NCI-H2171 treated with DMSO at 0.1 percent for 48 hours (cell line): ENCODE measurements at regions not wholly inside any gene's neighbourhood (a gene's known extent, or its start where the extent isn't known, plus 50 kb on each side); places are given as distances from the start of the nearest gene placed in this dataset.
A peak's percentile ranks its signal among the peaks of the same experiment; 100 is the strongest.
"Not testable (repeated sequence)": the region's sequence is repeated elsewhere in the genome, so short reads cannot be mapped to it uniquely, and the experiment has no call there.

ENCODE experiments used
- DNase-seq: peaks from one replicate; lab custom pipeline; 2025; lab: John Stamatoyannopoulos, UW

DNA sequence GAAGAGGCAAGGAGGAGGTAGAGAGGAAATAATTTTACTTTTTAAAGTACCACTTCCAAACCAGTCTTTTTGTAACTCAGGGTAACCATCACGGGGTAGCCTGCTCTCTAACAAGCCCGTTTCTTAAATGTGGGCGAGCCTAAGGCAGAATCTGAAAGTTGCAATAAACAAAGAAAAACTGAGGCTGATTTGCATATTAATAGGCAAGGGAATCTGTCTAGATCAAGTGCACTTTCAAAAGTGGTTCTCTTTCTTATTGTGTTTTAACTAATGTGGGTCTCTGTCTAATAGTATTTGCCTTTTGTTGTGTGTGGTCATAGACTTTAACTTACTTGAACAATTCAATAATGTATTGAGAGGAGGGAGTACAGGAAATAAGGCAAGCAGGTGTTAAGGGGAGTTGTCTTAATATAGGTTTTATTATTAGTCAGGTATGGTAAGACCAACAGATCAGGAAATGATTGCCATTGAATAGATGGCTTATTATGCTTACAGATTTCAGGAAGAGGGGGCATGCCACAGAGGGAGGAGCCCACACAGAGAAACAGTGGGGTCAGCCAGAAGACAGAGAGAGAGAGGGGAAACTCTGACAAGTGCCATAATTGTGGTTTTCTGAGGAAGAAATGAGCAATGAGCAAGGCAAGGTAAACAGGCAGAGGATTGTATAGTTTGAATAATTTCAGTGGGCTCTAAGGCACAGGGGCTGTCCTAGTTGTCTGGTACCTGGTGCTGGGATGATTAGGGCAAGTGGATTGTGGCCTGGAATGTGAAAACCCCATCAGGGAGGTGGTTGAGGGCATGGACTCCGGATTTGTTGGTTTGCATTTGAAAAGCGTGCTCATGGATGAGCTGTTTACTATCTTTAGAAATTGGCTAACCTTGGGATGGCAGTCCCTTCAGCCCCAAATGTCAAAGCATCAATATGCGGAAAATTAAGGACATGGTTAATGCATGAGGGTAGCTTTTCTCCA lies 237.2 kb downstream of the TOX3 start:
- no peak for DNase-seq

DNA sequence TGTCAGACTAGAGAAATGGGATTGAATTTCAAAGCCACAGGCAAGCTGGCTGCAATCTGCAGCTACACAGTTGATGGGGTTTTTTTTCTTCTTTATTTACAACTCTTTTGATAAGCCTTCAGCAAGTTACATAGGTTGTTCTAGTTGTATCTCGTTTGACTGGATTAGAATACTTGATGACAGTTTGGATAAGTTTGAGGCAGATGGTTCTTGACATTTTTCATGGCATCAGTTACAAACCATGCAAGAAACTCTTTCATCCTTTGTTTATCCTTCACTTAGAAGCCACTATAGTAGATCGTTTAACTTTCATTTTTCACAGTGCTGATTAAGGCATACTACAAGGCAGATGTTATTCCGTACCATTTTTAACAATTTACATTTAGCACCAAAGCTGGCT lies 238.9 kb downstream of the TOX3 start:
- peak; percentile 96 for DNase-seq

DNA sequence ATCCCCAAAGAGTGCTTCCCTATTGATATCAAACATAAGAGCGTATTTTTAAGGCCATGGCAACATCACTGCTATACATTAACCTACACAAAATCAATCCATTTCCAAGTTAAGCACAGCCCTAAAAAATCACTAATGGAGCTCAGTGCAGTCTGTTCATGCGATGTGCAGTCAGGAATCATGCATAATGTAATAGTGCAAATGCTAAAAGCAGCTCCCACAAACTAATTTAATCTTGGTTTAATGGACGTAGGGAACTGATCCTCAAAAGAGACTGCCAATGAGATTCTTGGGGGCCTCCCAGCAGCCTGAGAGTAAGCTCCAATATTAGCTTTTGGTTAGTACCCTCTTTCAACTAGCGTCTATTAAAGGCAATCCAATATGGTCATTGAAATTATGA lies 245.9 kb downstream of the TOX3 start:
- DNase-seq: no peak

DNA sequence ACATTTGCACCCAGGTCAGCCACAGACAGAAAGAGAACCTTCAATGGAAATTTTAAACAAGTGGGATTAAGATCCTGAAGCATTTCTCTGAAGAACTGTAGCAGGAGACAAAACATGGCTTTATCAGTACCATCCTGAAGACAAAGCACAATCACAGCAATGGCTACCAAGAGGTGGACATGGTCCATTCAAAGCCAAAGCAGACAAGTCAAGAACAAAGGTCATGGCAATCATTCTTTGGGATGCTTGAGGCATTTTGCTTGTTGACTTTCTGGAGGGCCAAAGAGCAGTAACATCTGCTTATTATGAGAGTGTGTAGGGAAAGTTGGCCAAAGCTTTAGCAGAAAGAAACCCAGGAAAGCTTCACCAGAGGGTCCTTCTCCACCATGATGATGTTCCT lies 248.2 kb downstream of the TOX3 start:
- no peak for DNase-seq

DNA sequence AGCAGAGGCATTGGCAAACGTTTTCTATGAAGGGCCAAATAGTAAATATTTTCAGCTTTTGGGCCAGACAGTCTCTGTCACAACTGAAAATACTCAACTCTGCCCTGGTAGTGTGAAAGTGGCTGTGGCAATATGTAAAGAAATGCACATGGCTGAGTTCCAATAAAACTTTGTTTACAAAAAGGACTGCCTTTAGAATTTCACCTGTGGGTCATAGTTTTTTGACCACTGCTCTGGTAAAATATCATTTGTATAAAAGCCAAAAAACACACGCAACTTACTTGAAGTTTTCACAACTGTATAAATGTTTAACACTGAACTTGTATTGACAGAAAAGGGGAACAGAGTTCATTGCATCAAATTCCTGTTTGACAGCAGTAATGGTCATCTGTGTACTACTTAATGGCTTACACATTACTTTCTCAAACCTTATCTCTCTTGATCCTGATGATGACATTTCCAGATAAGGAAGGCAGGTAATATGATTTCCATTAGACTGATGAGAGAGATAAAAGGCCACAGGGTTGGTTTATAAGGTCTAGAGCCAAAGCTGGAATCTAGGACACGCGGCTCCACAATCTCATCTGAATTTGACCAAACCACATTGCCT lies 250.1 kb downstream of the TOX3 start:
- DNase-seq: not testable (repeated sequence)

DNA sequence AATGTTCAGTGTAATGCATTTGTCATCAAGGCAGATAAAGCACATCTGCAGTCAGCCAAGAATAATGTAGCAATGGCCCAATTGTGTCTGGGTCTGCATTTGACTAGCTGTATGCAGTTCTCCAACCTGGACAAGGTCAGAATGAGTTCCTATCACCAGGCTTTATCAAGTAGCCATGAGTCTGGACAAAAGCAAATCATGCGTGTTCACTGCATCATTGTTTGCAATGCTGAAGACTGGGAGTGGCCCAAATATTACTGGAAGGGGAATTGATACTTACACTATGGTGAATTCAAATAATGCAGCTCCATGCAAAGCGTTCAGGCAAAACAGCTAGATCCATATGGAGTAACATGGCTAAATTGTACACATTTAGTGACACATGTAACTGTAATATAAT lies 250.9 kb downstream of the TOX3 start:
- DNase-seq: no peak

DNA sequence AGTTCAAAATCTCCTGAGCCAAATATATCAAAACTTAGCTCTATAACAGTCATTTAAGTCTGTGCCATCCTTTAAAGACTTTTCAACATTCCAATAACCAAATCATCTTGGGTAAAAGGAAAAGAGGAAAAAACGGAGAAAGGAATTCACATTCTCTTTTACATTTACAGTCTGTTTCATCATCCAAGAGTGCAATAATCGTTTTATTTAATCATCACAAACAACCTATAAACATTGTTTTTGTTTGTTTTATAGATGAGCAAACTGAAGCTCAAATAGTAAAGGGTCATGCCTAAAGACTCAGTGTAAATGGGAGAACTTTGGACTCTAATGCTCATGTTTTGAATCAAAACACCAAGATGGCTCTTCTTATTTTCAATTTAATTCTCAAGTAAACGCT lies 252.3 kb downstream of the TOX3 start:
- no peak for DNase-seq

DNA sequence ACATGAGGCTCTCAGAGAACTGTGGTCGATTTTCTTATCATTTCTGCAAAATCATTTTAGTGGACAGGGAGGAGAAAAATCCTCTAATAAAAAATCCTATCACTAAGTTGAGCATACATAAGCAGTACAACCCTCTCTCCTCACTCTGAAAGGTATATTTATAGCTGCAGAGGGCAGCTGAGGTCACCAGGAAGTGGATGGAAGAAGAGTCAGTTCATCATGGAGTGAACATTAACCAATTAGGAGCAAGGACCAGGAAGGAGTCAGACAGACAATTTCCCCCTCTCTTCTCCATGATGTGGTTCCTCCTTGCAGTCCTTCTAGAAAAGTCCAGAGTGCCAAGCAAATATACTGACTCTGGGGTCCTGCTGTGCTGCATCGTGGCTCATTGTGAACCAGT lies 253.7 kb downstream of the TOX3 start:
- no peak for DNase-seq

DNA sequence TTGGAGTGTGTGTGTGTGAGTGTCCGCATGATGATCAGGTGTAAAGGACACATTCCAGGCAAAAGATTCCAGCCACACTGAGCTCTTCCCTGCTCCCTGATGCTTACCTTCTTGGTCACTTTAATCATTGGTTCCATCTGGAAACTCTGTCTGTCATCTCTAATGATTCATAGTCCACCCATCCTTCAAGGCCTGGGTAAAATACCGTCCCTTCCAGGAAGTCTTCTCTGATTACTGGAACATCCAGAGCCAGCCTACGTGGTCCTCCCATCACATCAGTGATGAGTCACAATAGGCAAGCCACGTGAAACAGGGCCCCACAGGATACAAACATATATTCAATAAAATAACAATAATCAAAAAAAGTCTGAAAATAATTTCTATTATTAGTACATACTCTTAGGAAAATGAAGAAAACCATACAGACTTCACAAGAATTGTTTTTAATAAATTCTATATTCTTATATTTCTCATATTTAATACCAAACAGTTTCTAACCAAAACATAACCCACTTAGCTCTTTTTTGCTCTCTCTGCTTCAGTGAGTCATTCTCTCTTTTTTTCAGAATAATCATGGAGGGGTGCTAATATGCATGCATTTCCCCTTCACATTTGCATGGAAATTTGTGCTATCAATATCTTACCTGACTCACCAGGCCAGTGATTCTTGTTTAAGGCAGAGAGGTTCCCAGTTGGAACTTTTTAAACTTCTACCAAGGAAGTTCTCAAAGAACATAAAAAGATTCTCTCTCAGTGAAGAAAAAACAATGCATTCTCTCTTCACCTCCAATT lies 263.2 kb downstream of the TOX3 start:
- DNase-seq: no peak

DNA sequence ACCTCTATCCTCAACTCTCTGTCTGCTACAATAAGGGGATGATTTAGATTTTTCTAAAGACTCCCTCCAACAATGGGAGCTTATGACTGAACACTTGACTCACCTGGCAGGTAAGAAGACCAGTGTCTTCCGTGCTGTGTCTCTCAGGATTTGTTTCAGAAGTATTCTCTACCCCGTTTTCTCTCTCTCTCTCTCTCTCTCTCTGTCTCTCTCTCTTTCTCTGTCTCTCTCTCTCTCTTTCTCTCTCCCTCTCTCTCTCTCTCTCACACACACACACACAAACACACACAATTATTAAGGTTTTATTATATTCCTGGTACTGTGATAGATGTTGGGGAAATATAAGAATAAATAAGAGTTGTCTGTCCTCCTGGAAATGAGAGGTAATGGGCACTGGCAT lies 263.9 kb downstream of the TOX3 start:
- DNase-seq: no peak

DNA sequence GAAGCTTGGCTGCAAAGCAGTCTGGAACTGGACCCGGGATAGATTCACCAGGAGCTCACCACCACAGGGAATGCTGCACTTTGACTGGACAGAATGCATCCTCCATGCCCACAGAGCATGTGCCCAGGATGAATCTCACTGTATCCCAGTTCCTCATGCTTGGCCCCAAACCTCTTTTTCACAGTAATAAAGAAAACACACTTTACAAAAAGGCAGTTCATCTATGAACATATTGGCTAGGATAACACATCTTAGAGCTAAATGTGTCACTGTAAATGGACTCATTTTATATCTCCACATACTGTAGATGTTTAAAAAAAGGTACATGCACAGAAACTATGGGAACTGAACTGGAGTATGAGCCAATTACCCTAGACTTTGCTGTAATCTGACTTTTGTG lies 266.9 kb downstream of the TOX3 start:
- DNase-seq: no peak

DNA sequence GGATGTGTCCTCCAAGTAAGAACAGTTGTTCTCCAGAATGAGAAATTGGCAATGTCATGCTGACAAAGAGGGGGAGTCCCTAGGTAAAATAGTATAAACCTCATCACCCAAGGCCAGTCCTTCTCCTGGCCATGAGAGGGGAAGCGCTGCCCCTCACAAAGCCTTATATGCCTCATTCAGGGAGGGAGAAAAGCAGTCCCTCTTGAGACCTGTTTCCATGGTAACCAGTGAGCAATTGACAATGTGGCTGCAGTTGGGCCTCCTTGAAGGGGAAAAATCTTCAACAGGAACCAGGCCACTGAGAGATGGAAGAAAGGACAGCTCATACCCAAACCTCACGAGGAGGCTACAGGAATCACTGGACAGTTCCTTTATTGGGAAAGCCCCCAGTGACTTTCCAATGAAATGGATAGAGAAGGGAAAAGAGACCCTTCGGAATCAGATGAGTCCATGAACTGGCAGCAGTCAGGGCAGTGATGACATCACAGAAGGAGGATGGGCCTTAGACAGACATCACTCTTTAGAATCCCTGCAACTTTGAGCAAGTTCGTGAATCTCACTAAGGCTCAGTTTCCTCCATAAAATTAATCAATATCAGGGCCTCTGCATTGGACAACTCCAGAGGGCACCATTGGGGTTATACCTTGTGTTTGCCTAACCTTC lies 275.7 kb downstream of the TOX3 start:
- DNase-seq: no peak

DNA sequence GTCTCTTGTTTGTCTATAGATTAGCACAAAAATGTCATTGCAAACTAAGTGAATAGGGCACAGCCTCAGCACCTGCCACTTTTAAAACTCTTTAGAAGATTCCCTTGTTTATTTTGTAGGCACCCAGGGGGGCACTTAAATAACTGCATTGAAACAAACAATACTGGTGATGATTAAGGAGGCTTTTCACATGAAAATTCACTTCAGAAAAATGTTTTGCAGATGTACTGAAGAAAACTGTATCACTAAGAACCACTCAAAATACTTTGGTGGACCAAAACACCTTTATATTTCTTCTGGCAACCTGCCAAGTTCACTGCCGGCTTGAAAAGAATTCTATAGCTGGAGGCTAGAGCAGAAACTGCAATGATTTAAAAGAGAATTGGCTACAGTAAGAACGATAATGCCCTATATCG lies 281.5 kb downstream of the TOX3 start:
- peak; percentile 65 for DNase-seq

DNA sequence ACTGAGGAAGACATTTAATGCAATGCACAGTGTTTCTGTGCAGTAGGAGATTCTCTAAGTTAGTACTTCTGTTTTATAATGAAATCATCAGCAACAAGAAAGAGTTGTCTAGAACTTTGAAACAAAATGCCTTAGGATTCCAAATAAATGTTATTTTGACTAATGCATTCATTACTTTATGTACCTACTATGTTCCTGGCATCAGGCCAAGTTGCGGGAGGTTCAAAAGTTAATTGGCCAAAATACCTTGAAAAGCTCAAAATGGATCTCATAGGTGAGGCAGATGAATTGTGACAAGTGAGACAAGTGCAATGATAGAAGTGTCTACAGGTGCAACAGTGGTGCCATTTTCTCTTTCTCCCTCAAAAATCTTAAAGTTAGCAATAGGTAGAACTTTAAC lies 289.4 kb downstream of the TOX3 start:
- no peak for DNase-seq

DNA sequence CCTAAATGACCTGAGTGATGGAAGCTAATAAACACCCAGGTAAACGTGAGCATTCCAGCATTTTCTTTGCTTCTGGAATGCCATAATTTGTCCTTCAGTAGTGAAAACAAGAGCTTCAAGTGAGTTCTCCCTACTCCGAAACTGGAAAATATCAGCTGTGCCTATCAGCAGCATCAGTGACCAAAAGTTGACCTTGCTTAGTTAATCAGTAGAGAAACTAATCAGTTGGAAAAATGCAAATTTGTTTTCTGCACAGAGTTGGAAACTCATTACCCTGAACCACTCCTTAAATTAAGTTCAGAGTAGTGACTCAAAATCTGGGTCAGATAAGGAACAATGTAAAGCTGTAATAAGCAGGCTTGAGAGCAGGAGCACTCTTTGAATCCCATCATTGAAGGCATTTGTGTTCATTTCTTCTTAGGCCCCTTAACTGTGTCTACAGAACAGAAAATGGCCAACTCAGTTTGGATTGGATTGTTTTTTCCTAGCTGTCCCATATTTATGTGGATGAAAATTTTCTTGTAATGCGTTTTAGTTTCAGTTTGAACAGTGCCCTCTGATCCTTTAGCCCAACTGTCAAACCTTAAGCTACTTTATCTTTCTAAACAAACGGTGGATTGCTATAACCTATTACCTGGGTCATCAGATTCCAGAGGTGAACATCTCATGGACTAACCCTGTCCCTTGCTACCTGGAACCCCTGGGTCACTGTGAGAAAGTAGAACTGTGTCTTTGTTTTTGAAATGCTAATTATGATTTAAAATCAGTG lies 290.4 kb downstream of the TOX3 start:
- DNase-seq: no peak

DNA sequence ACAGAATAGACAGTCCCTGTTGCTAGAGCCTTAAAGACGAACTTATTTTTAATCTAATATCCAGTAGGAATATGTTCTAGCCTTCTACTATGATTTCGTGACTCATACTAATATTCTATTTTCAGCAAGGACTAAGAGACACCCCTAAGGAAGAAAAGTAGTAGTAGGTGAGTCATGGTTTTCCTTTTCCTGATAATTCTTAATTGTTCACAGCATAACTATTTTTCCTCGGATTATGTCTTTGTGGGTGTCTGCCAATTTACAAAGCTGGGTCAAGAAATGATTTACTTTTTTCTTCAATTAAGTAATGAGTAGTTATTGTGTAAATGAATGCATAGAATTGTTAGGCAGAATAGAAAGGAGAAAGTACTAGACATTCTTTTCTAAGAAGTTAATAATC lies 292.2 kb downstream of the TOX3 start:
- DNase-seq: no peak

DNA sequence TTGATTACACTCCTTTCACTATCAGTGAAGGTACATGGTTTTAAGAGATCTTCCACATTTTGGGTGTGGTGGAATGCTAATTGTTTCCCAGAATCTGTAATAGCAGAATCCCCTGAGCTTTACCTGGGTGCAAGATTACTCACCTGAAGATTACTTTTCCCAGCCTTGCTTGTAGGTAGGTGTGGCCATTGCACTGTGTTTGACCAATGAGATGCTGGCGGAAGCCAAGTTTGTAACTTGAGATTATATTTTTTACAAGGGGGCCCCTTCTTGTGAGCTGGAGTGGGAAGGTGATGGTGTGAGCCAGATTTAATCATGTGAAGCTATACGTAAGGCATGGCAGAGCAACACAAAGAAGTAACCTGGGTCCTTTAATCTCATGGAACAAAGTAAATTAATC lies 294.3 kb downstream of the TOX3 start:
- DNase-seq: no peak

DNA sequence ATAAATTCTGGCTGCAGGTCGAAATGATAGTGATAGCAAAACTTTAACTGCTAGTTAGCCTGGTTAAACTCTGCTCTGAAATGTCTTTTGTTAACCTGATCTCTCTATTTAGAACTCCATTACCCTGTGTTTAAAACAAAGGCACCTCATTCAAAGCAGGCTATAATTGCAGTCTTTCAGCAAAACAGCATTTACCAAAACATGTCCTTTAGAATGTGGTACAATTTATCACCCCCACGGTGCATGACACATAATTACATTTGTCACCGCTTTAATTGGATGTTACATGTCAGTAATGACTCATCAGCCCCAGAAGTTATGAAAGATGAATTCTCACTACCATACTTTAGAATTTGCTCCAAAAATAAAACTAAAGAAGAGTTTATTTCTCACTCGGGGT lies 295.4 kb downstream of the TOX3 start:
- no peak for DNase-seq

DNA sequence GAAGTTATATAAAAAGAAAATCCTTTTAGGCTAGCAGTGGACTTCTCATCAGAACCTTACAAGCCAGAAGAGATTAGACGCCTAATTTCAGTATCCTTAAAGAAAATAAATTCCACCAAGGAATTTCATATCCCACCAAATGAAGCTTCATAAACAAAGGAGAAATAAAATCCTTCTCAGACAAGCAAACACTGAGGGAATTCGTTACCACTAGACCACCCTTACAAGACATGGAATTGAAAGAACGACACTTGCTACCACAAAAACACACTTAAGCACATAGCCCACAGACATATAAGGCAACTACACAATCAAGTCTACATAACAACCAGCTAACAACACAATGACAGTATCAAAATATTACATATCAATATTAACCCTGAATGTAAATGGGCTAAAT lies 299.2 kb downstream of the TOX3 start:
- DNase-seq: peak; percentile 8

DNA sequence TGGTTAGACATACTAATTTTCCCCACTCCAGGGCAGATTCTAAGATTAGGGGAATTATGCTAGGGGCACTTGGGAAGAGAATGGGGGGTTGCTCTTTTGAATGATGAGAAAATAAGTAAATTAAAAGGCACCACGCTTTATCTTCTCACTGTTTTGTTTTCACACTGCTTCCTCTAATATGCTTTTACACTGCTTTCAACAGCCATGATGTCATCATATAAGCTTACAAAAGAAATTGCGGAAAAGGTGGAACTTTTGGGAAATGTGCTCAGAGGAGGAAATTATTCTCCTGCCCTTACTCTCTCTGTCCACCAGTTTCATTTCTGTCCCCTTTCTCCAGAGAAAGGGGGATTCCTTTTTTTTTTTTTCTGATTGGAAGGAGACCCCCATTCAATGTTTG lies 308.2 kb downstream of the TOX3 start:
- no peak for DNase-seq

DNA sequence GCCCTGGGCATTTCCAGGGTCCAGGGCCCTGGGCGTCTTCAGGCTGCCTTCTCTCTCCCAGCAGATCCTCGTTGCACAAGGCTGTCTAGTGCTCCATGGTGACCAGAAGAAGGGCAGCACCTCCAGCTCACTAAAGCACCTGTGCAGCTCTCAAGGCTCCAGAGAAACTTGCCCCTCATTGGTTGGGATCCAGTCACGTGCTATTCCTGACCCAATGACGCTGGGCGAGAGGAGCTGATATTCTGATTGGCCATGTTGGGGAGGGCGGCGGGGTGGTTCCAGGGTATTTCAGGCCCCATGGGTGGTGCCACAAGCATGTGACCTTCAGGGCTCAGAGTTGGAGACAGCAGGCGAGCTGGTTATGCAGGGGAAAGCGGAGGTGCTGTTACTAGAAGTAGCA lies 309.1 kb downstream of the TOX3 start:
- DNase-seq: no peak

DNA sequence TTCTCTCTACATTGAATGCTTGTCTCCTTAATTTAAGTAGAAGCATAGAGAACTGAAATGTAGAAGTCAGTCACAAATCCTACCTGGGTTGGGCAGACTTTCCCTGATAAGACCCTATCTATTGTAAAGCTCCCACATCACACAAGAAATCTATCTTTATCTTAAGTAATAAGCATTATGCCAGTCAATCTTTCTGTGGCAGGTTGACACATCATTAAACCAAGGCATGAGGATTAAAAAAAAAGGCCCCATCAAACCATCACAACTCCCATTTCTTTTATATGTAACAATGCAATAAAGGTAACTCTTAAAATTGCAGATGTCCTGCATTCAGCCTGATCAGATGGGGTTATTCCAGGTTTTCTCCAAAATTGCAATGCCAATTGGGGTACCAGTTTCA lies 311.8 kb downstream of the TOX3 start:
- no peak for DNase-seq
